Fibroblast of skin of right quadriceps (primary cell): ENCODE measurements at regions not wholly inside any gene's neighbourhood (a gene's known extent, or its start where the extent isn't known, plus 50 kb on each side); places are given as distances from the start of the nearest gene placed in this dataset.
"Not testable (repeated sequence)": the region's sequence is repeated elsewhere in the genome, so short reads cannot be mapped to it uniquely, and the experiment has no call there.

ENCODE experiments used
- DNase-seq: peaks from one replicate; pipeline ENCODE4 v3.0.0-alpha.2; 2013

- DNase-seq: no peak
These were observed 153.2 kb upstream of the RBM19 start for GRCh38 chr12:114119316-114119715.

- DNase-seq: peak; percentile 50
These were observed 130.3 kb upstream of the RBM19 start for GRCh38 chr12:114096461-114096860.

GRCh38 chr12:114093520-114093919, 127.4 kb upstream of the RBM19 start:
- no peak for DNase-seq

- no peak for DNase-seq
These were observed 126.9 kb upstream of the RBM19 start for GRCh38 chr12:114092981-114093380.

- DNase-seq: no peak
These were observed 124.1 kb upstream of the RBM19 start for GRCh38 chr12:114090211-114090610.

GRCh38 chr12:114073076-114073475, 107.0 kb upstream of the RBM19 start:
- DNase-seq: no peak

GRCh38 chr12:114069507-114069906, 103.4 kb upstream of the RBM19 start:
- DNase-seq: no peak

GRCh38 chr12:114064497-114064896, 98.4 kb upstream of the RBM19 start:
- DNase-seq: no peak

- DNase-seq: not testable (repeated sequence)
These were observed 97.9 kb upstream of the RBM19 start for GRCh38 chr12:114064034-114064433.

GRCh38 chr12:114063435-114063834, 97.3 kb upstream of the RBM19 start:
- no peak for DNase-seq

- peak; percentile 1 for DNase-seq
These were observed 90.2 kb upstream of the RBM19 start for GRCh38 chr12:114056351-114056750.

GRCh38 chr12:114054982-114055381, 88.9 kb upstream of the RBM19 start:
- no peak for DNase-seq

GRCh38 chr12:114046236-114046998, 80.3 kb upstream of the RBM19 start:
- no peak for DNase-seq

- DNase-seq: no peak
These were observed 79.2 kb upstream of the RBM19 start for GRCh38 chr12:114045349-114045748.

- no peak for DNase-seq
These were observed 75.5 kb upstream of the RBM19 start for GRCh38 chr12:114041590-114041989.

GRCh38 chr12:114041136-114041535, 75.0 kb upstream of the RBM19 start:
- no peak for DNase-seq

- no peak for DNase-seq
These were observed 72.8 kb upstream of the RBM19 start for GRCh38 chr12:114038962-114039361.

GRCh38 chr12:114032801-114033200, 66.7 kb upstream of the RBM19 start:
- DNase-seq: no peak

GRCh38 chr12:114030451-114030850, 64.3 kb upstream of the RBM19 start:
- no peak for DNase-seq

- DNase-seq: no peak
These were observed 60.7 kb upstream of the RBM19 start for GRCh38 chr12:114026805-114027204.

- no peak for DNase-seq
These were observed 59.8 kb upstream of the RBM19 start for GRCh38 chr12:114025935-114026334.

- DNase-seq: not testable (repeated sequence)
These were observed 56.0 kb upstream of the RBM19 start for GRCh38 chr12:114022081-114022480.

GRCh38 chr12:114018669-114019068, 52.5 kb upstream of the RBM19 start:
- DNase-seq: no peak
